Stimulated activated naive CD4-positive, alpha-beta T cell (primary cell): ENCODE measurements at regions not wholly inside any gene's neighbourhood (a gene's known extent, or its start where the extent isn't known, plus 50 kb on each side); places are given as distances from the start of the nearest gene placed in this dataset.
"Not testable (repeated sequence)": the region's sequence is repeated elsewhere in the genome, so short reads cannot be mapped to it uniquely, and the experiment has no call there.

Source experiments
- DNase-seq, 6 experiments: peaks; one replicate each; lab custom pipeline; 2025; lab: John Stamatoyannopoulos, UW

DNA sequence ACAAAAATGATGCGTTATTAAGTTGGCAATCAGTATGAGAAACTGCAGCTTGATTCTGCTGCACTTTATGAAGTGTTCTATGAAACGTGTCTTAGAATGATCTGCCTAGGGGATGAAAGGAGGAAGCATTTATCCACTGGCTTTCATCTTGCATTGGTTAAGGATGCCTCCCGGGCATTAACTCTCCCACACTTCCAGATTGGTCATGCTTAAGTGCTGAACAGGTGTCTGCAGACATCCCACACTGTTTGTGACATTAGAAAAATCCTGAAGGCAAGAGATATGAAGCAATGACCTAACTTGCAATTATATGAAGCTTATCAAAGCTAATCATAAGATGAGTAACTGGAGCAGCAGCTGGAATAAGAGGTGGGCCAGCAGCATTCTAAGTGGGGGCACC, 437.3 kb downstream of the NSUN3 start:
- no peak for DNase-seq

DNA sequence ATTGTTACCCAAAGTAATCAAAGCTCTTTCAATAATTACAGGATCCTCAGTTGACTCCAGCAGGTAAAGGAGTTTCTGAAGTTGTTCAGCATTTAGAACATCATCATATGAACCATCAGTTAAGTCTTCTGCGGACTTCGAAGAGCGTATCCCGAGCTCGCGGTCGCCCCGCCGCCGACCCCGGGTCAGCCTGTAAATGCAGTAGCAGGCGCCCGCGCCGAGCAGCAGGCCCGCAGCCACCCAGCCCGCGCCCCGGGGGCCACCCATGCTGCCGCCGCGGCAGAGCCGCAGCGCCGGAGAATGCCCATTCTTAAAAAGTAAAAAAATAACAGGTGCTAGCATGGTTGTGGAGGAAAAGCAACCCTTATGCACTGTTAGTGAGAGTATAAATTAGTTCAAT, 444.5 kb downstream of the NSUN3 start:
- DNase-seq, result not testable (repeated sequence)

DNA sequence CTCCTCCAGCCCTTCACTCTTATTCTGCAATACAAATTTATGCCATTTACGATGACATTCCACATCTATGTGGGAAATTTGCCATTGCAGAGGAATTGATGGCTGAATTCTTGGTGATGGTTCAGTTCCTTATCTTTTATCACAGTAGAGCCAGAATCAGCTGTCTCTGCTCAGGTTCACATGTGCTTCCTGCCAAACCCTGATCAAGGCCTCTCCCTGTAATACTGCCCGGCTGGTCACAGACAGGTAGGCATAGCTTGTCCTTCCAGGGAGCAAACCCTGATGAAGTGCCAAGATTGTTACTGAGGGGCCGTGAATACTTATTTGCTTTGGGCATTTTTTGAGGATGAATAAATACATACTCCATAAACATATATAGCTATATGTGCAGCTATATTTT, 450.0 kb downstream of the NSUN3 start:
- DNase-seq, result no peak

DNA sequence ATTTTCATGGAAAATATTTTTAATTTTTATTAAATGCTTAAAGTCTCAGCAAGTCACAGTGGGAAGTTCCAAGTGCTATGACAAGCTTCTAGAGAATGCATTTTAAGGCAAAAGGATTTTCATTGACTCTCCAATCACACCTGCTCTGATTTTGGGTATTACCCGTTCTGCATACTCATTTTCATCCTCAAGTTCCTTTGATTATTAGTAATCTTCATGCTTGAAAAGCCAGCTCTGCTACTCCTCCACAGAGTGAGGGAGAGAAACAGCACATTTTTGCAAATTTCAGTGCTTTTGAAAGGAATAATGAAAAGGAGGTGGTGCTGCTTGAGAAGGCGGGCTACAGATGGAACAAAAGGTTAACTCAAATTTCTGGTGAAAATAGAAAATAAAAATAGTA, 450.7 kb downstream of the NSUN3 start:
- DNase-seq, result no peak

DNA sequence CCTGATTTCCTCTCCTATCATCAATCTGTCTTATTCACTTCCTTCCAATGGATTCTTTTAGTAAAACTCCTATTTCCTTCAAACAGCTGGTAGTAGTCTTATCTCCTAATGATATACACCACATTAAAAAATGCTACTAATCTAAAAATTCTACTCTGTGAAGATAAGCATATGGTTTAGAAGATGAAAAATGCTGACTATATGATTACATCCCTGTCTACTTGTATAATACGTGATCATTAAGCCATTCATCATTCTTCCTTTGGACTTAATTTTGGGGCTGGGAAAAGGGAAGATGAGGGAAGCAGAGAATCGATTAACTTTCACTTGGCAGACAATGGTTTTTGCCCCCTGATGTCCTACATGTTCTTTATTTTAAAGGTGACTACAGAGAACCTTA, 453.1 kb downstream of the NSUN3 start:
- DNase-seq, result no peak

DNA sequence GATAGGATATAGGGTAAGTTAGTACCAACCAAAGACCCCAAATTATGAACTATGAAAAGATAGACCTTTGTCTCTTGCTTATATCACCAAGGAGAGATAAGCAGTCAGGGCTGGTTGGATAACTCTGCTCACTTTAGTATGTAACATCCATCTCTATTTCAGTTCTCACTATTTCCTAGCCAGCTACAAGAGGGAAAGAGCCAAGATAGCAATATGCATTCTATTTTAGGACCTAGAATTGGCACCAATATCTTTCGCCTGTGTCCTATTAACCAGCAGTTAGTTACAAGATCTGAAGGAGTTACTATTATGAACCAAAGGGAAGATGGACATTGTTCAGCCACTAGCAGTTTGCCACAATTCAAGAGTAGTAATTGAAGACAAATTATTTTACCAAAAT, 457.5 kb downstream of the NSUN3 start:
- DNase-seq, result no peak

DNA sequence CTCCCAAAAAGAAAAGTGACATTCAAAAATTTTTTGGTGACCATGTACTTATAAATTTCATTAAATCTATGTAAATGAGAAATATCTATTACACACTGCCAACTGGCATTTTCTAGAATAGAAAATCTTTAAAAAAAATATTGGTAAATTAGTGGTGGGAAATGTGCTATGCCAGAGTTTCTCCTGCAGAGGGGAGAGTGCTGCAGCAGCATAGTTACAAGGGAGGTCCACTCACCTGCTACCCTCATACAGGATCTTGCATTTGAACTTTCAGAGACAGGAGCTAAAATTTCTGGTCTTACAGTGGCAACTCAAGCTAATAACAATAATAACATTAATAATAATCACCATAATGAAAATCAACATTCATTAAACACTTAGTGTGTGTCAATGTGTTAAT, 459.6 kb downstream of the NSUN3 start:
- no peak for DNase-seq

DNA sequence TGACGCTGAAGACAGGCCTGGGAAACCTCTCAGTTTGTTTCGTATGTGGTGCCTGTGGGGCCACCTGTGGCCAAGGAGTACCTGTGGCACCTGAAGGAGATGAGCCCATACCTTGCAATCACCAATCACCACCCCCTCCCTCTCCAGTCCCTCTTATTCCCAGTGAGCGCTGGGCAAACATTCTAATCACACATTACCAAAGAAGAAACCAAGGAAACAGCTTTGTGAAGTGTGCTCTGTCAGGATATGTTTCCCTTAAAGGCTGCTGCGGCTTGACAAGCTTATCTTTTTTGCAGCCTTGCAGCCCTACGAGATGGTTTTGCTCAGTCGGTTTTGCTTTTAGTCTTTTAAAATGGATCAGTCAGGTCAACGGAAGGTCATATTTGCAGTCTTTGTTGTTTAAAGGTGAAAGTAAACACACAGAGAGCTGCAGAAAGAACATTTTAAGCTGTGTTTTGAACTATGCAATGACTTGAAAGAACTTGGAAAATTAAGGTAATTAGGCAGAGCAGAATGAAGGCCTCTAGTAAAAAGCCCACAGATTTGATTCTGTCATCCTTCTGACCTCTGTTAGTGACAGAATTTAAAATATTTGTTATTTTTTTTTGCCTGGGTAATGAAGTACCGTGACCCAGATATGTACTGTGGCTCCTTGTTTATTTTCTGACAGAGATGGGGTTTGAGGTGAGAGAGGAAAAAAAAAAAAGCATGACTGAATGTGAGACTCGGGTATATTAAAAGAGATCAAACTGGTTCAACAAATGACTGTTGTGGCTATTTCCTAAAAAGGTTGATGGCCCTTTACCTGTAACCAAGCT, 461.4 kb downstream of the NSUN3 start:
- DNase-seq, result no peak

DNA sequence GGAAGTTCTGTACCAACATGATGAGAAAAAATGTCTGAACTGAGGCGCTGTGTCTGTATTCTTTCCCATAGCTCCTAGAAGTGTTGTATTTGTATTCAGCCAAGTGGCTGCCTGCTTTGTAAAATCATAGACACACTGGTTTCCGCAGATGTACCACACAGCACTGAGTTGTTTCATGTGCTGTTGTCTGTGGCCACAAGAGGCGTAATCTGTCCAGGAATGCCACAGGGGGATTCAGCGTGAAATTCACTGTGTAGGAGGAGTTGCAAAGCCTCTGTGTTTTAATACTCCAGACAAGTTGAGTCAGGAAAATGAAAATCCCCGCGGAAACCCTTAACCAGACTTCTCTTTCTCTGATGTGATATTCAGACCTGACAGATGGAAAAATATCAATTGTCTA, 462.2 kb downstream of the NSUN3 start:
- no peak for DNase-seq

DNA sequence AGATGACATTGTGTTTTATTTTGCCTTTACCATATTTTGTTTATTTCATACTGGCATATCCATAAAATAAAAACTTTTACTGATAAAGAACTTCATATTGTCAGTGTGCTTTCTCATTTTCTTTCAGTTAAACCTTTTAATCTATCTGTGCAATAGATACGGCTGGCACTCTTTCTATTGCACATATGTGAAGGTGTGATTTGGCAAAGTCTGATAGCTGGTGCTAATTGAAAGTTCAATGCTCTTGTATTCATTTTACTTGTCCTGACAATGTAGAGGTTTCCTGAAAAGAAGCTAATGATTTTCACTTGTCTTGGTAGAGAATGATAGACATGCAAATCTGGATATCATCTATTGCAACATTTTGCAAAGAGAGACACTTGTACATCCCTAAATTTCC, 467.0 kb downstream of the NSUN3 start:
- no peak for DNase-seq

DNA sequence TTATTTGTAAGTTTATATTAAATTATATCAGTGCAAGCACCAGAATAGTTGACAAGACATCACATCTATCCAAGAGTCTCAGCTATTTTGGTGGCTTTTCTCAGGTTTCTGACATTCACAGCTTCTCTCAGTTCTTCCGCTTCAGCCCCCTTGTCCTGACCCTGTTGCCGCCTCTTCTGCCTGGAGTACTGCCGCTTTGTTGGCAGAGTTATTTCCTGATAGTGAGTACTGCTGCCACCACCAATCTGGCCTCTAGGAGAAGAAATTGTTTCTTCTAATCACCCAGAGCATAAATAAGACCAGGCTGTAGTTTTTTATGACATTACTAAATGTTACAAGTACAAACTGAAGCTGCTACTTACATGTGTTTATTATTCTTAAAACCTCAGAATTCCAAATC, 470.1 kb downstream of the NSUN3 start:
- DNase-seq, result no peak

DNA sequence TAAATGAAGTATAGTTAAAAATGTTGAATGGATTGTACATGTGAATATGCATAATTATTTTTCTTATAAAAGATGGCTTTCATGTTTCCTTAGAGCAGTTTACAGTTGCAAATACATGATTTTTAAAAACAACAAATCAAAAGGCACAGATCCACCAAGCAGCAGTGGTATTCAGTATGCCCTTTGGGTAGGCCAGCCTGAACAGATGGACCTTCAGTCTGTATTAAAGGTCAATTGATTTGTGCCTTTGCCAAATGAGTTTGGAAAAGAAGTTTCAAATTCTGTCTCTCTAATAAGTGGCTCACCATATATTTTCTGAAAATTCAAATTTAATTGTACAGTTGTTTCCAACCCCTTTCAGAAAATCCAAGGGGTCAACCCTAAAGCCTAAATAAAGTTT, 477.1 kb downstream of the NSUN3 start:
- no peak for DNase-seq

DNA sequence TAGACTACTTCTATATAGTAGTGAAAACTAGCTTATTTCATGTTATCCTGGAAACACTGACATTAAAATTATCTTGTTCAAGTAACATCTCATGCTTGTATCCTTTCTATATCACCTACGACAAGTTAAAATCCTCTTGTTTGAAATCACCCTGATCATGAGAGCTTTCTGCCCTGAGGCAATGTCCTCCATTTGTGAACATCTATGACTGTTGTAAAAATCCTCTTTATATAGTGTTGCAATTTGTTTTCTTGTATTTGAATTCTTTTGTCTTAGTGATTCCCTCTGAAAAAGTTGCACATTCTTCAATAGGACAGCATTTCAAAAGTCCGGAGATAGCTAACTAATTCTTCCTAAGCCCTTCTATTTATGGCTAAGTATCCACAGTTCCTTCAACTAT, 480.3 kb downstream of the NSUN3 start:
- DNase-seq, result no peak

DNA sequence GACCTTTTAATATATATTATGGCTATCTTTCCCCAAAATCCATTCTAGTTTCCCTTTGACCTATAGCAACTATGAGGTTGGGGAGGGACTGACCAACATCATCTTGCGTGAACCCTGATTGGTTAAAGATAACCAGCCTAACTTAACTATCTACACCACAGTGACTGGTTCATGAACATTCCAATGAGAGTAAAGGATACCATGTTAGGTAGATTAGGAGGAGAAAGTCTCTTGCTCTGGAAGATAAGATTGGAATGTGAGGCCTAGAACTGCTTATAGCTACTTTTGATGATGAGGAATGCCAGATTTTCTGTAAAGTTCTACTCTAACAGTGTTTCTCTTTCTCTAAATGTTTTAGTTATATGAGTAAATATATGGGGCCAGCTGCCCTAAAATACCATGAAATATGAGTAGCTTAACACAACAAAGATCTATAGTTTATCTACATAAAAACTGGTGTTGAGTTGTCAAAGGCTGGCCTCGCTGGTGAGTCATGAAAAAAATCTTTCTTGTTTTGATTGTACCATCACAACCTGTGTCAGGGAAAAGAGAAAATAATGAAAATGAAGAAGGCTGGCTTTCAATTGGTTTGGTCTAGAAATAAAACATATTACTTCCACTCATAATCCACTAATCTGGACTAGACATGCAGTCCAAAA, 481.4 kb downstream of the NSUN3 start:
- DNase-seq, result no peak

DNA sequence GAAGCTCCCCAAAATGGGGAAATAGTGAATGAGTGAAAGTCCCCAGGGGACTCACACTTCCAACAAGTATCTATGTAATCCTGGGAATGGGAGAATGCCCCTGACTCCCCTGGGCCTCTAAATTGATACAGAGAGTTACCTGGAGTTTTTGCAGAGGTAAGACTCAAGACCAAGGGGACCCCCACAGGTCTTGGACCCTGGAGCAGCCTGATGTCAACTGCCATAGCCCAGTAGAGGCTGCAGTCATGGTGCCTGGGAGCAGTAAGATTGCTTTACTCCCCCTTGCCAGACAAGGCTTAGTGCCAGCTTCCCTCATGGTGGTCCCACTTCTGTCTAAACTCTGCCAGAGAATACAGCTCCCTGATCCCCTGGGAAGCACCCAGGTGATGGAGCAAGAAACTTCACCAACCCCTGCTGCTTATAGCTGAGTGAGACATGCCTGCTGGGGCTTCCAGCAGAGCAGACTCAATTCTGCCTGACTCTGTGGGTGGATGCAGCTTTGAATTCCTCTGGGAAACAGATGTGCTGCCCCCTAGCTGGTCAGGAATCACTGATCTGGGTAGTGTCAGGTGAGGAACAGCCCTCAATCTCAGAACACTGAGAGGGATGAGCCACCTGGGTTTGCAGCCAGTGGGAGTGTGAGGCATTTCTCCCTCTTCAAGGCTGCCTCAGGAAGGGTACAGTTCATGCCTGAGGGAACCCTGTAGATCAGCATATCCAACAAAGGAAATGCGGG, 485.9 kb downstream of the NSUN3 start:
- no peak for DNase-seq

DNA sequence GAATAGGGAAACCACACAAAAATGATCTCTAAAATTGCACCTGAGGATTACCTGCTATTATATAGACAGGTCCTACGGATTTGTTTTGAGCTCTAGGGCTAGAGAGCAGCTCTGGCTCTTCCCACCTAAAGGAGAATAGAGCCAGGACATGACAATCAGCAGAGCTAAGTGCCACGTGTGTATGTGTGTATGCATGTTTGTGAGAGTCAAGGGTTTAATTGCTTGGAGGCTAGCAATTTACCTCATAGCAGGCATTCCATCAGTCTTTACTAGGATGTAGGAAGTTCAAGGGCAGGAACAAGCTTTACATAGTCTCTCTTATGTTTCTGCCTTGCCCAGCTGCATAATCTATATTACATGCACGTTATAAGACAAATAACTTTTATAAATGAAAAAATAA, 498.2 kb downstream of the NSUN3 start:
- DNase-seq, result no peak

DNA sequence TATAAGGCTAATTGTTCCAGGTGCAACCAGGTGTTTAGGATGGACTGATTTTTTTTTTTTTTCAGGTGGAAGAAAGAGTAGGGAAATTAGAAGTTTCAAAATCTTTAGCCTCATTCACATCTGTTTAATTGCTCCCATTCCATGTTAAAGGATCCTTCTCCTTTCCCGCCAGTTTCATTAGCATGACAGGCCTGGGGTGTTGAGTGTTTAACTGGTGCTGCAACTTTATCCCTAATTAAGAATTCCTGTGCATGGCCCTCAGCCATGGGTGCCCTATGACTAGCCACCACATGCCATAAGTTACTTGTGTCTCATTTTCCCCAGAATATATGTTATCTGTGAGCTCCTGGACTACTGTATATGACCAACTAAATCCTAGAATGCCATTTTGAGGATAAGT, 501.4 kb downstream of the NSUN3 start:
- no peak for DNase-seq

DNA sequence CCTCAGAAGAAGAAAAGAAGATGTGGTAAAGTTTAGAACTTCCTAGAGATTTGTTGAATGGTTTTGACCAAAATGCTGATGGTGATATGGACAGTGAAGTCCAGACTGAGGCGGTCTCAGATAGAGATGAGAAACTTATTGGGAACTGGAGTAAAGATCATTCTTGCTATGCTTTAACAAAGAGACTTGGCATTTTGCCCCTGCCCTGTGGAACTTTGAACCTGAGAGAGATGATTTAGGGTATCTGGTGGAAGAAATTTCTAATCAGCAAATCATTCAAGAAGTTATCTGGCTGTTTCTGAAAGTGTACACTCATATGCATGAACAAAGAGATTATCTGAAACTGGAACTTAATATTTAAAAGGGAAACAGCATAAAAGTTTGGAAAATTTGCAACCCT, 505.2 kb downstream of the NSUN3 start:
- DNase-seq, result no peak

DNA sequence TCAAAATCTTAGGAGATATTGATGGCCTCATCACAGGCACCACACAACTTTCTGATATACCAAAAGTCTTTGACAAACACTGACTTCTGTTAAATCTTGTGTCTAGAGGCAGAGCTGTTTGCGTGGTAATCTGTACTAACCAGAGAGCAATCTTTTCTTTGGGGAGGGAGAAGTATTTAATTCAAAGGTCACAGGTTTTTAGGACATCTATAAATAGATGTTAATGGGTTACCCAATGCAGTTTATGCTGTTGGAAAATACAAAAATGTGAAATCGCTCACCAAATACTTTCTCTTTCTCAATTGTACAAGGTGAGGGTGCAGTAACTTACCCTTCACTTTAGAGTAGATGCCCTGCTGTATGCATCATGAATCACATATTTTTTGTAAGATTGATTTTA, 510.5 kb downstream of the NSUN3 start:
- DNase-seq, result no peak

DNA sequence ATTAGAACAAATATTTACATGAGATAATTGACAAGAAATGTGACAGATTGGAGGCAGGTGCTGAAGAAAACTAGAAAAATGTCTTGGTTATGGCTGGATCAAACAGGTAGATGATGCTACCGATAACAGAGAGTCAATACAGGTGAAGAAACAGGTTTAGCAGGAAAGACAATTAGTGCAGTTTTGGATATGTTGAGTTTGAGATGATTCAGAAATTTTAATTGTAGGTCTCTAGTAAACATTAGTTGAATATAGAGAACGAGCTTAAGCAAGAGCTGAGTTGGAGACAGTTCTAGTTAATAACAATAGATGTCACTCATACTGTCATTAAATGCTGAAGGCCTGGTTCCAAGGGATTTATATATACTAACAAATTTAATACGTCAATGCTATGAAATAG, 524.4 kb downstream of the NSUN3 start:
- DNase-seq, result no peak

DNA sequence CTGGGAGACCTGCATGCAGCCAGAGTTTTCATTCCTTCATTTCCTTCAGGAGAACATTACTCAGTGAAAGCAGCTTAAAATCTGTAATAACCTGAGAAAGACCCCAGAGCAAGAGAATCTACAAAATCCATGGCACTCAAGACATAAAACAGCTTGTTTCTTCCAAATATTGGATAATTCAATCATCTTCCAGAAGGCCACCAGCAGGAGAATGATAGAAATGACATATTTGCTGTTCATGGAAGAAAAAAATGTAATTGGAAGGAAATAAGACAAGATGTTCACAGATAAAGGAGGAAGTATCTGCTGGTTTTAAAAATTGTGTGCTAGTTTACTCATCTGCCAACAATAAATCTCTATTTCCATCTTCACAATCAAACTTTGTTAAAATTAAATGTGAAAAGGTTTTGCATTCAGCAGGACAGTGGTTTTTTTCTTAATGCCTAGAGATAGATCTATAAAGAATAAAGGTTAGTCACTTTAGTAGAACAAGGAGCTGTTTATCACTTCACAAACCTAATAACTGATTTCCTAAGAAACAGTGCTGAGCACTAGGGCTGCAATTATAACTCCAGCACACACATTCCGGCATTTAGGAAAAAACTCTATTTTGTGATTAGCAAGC, 530.8 kb downstream of the NSUN3 start:
- no peak for DNase-seq

DNA sequence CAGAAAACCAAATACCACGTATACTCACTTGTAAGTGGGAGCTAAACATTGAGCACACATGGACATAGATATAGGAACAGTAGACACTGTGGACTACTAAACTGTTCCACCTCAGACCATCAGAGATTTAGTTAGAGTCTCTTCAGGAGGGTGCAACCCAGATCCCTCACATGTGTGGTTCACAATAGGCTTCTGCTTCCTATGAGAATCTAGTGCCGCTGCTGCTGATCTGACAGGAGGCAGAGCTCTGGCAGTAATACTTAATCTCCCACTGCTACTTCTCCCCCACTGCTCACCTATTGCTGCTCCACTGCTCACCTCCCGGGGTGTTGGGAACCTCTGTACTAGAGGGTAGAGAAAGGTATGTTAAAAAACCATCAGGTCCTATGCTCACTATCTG, 533.3 kb downstream of the NSUN3 start:
- DNase-seq, result no peak
